ENCODE measurements at regions not wholly inside any gene's neighbourhood (a gene's known extent, or its start where the extent isn't known, plus 50 kb on each side); places are given as distances from the start of the nearest gene placed in this dataset.

GRCh38 chr16:85256190-85256739, 144.0 kb upstream of the CIBAR2 start:
- no peak for TF ChIP-seq CTCF (IDR thresholded peaks at IDR 0.05; ENCODE audit: low read depth, low read length, poor library complexity, severe bottlenecking)
- TF ChIP-seq EZH2phosphoT487 (IDR thresholded peaks at IDR 0.05; ENCODE audit: borderline replicate concordance, low read length) = no peak
